ENCODE measurements at regions not wholly inside any gene's neighbourhood (a gene's known extent, or its start where the extent isn't known, plus 50 kb on each side); places are given as distances from the start of the nearest gene placed in this dataset.

- Histone ChIP-seq H3K4me3 (no peak overlapping the region), H3K27ac (no peak overlapping the region), H3K36me3 (no peaks in the 10 kb centered on the region), H3K27me3 (replicated peaks) (no peaks in the 10 kb centered on the region), H3K9me3 (replicated peaks) (peaks cover 6% of the 10 kb centered on the region), H3K4me1 (replicated peaks) (no peaks in the 10 kb centered on the region)
- no peak for DNase-seq (ENCODE audit: low read depth in 1 of 2, low spot score in 2 of 2)
Measured at GRCh38 chr10:121027371-121027770, 176.2 kb downstream of the WDR11 start.

DNA sequence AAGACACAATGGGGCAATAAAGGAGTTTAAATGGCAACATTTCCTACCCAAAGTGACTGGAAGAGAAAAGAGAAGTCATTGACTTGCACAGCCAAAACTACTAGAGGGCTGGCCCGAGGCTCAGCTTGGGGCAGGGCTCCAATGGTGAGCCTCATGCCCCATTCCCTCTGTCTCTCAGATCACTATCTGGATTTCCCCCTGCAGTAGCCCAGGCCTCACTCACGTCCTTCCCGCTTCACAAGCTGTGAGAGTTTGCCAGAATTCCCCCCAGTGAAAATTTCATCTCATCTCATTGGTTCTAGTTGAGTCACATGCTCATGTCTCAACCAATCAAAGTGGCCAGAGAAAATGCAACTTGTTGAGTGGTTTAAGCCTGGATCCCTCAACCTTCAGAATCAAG lies 181.3 kb downstream of the WDR11 start:
- H3K9me3 ChIP-seq (replicated peaks) = peaks cover 2% of the 10 kb centered on the region; the same call in 1 of the 2 replicates
- no peaks in the 10 kb centered on the region for H3K4me1 ChIP-seq (replicated peaks)
- no peak overlapping the region for H3K4me3 ChIP-seq
- no peaks in the 10 kb centered on the region for H3K36me3 ChIP-seq
- DNase-seq (ENCODE audit: low read depth in 1 of 2, low spot score in 2 of 2) = no peak
- H3K27ac ChIP-seq = no peak overlapping the region
- H3K27me3 ChIP-seq (replicated peaks) = no peaks in the 10 kb centered on the region

GRCh38 chr10:121033366-121033765 lies 182.2 kb downstream of the WDR11 start:
- no peaks in the 10 kb centered on the region for H3K27me3 ChIP-seq (replicated peaks)
- H3K36me3 ChIP-seq = no peaks in the 10 kb centered on the region
- no peaks in the 10 kb centered on the region for H3K4me1 ChIP-seq (replicated peaks)
- H3K9me3 ChIP-seq (replicated peaks) = peaks cover 2% of the 10 kb centered on the region; the same call in 1 of the 2 replicates
- DNase-seq (ENCODE audit: low read depth in 1 of 2, low spot score in 2 of 2) = no peak
- no peak overlapping the region for H3K4me3 ChIP-seq
- no peak overlapping the region for H3K27ac ChIP-seq

DNA sequence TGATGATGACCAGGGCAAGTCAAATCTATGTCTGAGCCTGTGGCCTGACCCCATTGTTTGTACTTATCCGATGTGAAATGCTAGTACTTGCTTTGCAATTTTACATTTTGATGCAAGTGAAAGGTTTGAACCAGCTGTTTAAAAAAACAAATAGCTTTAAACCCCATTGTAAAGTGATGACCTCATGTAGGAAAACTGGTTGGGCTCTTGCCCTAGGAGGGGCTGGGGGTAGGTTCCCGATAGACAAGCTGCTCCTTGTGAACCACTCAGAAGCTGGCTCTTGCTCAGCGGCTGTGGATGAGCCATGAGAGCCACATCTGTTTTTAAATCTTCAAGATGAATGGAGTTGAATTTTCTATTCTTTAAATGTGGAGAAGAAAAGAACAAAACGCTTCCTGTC lies 185.3 kb downstream of the WDR11 start:
- no peak overlapping the region for H3K4me3 ChIP-seq
- H3K27me3 ChIP-seq (replicated peaks) = no peaks in the 10 kb centered on the region
- H3K27ac ChIP-seq = no peak overlapping the region
- no peaks in the 10 kb centered on the region for H3K9me3 ChIP-seq (replicated peaks)
- DNase-seq (ENCODE audit: low read depth in 1 of 2, low spot score in 2 of 2) = no peak
- no peaks in the 10 kb centered on the region for H3K4me1 ChIP-seq (replicated peaks)
- H3K36me3 ChIP-seq = no peaks in the 10 kb centered on the region

DNA sequence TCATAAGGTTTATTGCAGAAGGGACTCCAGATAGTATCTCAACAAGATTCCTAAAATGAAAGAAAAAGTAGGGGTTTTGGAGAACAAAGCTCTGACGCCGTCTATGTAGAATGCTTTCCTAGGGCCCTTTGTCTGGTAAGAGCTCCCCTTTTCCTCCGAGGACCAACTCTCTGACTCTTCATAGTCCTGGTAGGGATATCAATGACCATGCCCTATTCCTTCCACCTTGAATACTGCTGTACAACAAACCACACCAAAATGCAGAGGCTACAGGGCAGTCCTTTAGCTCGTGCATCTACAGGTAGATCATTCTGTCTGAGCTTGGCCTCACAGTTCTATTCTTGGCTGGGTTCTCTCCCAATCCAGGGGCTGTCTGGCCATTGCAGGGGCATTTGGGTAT lies 190.3 kb downstream of the WDR11 start:
- no peak overlapping the region for H3K4me3 ChIP-seq
- no peaks in the 10 kb centered on the region for H3K4me1 ChIP-seq (replicated peaks)
- H3K36me3 ChIP-seq = no peaks in the 10 kb centered on the region
- H3K27ac ChIP-seq = no peak overlapping the region
- DNase-seq (ENCODE audit: low read depth in 1 of 2, low spot score in 2 of 2) = no peak
- H3K9me3 ChIP-seq (replicated peaks) = no peaks in the 10 kb centered on the region
- no peaks in the 10 kb centered on the region for H3K27me3 ChIP-seq (replicated peaks)

DNA sequence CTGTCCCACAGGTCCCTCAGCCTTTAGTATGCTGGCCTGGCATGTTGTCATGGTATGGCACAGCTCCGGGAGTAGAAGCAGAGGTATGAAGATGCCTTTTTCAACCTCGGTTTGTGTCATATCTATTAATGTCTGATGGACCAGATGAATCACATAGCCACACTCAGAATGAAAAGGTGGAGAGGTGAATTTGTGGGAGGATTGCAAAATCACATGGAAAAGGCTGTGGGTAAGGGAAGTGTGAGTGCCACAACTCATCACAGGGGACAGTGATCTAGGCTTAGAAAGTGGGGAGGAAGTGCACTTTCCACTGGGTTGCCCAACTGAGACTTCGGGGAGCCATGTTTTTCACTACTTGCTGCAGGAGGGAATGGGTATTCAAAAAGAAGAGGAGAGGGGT lies 190.7 kb downstream of the WDR11 start:
- H3K27ac ChIP-seq = no peak overlapping the region
- no peak for DNase-seq (ENCODE audit: low read depth in 1 of 2, low spot score in 2 of 2)
- no peaks in the 10 kb centered on the region for H3K27me3 ChIP-seq (replicated peaks)
- H3K4me3 ChIP-seq = no peak overlapping the region
- H3K36me3 ChIP-seq = no peaks in the 10 kb centered on the region
- no peaks in the 10 kb centered on the region for H3K9me3 ChIP-seq (replicated peaks)
- H3K4me1 ChIP-seq (replicated peaks) = no peaks in the 10 kb centered on the region

DNA sequence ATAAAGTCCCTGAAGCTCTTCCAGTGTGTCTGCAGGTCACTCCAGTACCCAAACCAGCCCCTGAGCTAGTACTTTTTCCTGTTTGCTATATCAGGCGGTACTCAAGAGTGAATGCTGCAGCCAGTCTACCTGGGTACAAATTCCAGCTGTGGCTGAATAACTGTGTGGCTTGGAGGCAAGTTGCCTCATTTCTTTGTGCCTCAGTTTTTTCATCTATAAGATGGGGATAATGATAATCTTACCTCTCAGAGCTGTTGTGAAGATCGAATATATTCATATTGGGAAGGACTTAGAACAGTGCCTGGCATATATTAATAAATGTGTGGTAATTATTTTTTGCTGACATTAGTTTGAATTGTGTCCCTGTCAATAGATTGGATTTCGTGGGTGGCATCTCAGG lies 191.2 kb downstream of the WDR11 start:
- DNase-seq (ENCODE audit: low read depth in 1 of 2, low spot score in 2 of 2) = no peak
- H3K36me3 ChIP-seq = no peaks in the 10 kb centered on the region
- H3K4me3 ChIP-seq = no peak overlapping the region
- no peaks in the 10 kb centered on the region for H3K4me1 ChIP-seq (replicated peaks)
- no peak overlapping the region for H3K27ac ChIP-seq
- no peaks in the 10 kb centered on the region for H3K27me3 ChIP-seq (replicated peaks)
- H3K9me3 ChIP-seq (replicated peaks) = no peaks in the 10 kb centered on the region

DNA sequence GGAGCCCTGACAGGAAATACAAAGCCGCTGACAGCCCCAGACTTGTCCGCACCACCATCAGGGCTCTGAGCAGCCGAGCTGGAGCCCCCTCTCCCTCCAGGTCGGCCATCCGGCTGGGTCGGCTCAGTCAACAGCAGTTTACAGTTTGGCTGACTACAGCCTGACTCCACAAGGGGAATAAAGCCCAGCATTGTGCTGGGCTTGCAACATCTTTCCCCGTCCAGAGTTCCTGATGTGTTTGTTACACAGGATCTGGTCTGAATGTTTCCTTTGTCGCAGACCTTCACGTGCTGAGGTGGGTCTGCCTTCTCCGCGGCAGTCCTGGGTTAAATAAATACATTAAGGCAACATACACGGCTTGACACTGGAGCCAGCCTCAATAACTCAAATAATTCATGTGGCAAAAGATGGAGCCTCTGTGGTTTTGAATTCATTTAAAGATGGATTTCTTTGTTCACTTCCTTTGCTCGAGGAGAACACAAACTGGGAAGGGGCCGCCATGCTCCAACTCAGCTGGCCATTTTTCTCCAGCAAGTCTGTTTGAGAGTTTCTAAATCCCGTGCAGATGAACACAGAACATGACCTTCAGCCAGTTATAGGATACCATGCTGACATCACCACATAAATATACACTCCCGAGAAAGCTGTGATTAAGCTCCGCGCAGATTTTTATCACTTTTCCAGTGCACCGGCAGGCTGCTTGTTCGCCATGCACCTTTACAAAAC lies 192.1 kb downstream of the WDR11 start:
- H3K4me1 ChIP-seq (replicated peaks) = no peaks in the 10 kb centered on the region
- no peak overlapping the region for H3K4me3 ChIP-seq
- no peak overlapping the region for H3K27ac ChIP-seq
- no peaks in the 10 kb centered on the region for H3K27me3 ChIP-seq (replicated peaks)
- no peaks in the 10 kb centered on the region for H3K9me3 ChIP-seq (replicated peaks)
- H3K36me3 ChIP-seq = no peaks in the 10 kb centered on the region
- no peak for DNase-seq (ENCODE audit: low read depth in 1 of 2, low spot score in 2 of 2)

- H3K4me3 ChIP-seq = no peak overlapping the region
- no peaks in the 10 kb centered on the region for H3K27me3 ChIP-seq (replicated peaks)
- H3K27ac ChIP-seq = no peak overlapping the region
- DNase-seq (ENCODE audit: low read depth in 1 of 2, low spot score in 2 of 2) = no peak
- no peaks in the 10 kb centered on the region for H3K4me1 ChIP-seq (replicated peaks)
- H3K36me3 ChIP-seq = no peaks in the 10 kb centered on the region
- H3K9me3 ChIP-seq (replicated peaks) = no peaks in the 10 kb centered on the region
Measured at GRCh38 chr10:121048749-121049148, 197.6 kb downstream of the WDR11 start.

GRCh38 chr10:121049489-121049888 lies 198.3 kb downstream of the WDR11 start:
- DNase-seq (ENCODE audit: low read depth in 1 of 2, low spot score in 2 of 2) = no peak
- Histone ChIP-seq H3K36me3 (no peaks in the 10 kb centered on the region), H3K27me3 (replicated peaks) (no peaks in the 10 kb centered on the region), H3K9me3 (replicated peaks) (no peaks in the 10 kb centered on the region), H3K27ac (no peak overlapping the region), H3K4me3 (no peak overlapping the region), H3K4me1 (replicated peaks) (no peaks in the 10 kb centered on the region)

DNA sequence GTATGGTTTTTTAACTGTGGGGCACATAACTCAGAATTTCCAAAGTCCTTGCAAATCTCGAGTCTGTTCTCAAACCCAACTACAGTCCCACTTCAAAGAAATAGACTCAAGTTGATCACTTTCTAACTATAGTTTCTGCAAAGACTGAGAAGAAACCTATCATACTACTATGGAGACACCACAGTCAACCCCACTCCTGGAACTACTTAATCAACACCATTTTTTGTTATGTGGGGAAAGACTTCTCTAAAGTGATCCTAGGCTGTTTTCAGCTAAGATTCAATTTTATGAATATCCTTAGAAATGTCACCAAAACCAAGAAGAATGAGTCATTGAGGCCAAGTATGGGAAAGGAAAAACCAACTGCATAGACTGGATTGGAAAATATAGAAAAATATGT lies 198.8 kb downstream of the WDR11 start:
- DNase-seq (ENCODE audit: low read depth in 1 of 2, low spot score in 2 of 2) = no peak
- H3K27ac ChIP-seq = no peak overlapping the region
- no peaks in the 10 kb centered on the region for H3K9me3 ChIP-seq (replicated peaks)

GRCh38 chr10:121051171-121051570 lies 200.0 kb downstream of the WDR11 start:
- H3K27ac ChIP-seq = no peak overlapping the region
- H3K9me3 ChIP-seq (replicated peaks) = no peaks in the 10 kb centered on the region
- no peaks in the 10 kb centered on the region for H3K4me1 ChIP-seq (replicated peaks)
- H3K27me3 ChIP-seq (replicated peaks) = no peaks in the 10 kb centered on the region
- no peak overlapping the region for H3K4me3 ChIP-seq
- H3K36me3 ChIP-seq = no peaks in the 10 kb centered on the region
- DNase-seq (ENCODE audit: low read depth in 1 of 2, low spot score in 2 of 2) = no peak

More for the DNA sequence above, 198.8 kb downstream of the WDR11 start:
- no peaks in the 10 kb centered on the region for H3K27me3 ChIP-seq (replicated peaks)
- H3K4me1 ChIP-seq (replicated peaks) = no peaks in the 10 kb centered on the region
- no peak overlapping the region for H3K4me3 ChIP-seq
- no peaks in the 10 kb centered on the region for H3K36me3 ChIP-seq

DNA sequence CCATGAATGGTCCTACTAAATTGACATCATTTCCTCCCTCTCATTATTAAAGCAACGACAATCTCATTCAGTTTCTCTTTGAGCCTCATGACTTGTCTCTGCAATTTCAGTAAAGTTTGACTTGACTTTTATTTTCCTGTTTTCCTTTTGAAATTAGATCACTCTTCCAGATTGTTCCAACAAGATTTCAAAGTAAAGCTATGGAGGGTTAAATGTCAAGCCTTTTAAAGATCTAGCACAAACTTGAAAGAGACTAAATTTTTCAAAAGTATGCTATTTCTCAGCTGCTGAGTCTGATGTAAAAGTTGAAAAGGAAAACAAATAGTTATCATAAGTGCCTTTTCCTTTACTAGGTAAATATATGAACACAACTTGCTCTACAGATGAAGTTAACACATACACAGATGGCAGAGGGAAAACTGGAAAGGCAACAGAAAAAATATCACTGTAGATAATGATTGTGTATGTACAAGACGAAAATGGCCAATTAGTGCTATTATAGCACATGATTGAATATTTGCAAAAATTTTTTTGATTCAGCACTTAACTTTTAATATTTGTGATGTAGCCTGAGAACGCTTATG lies 200.6 kb downstream of the WDR11 start:
- H3K27me3 ChIP-seq (replicated peaks) = no peaks in the 10 kb centered on the region
- H3K4me1 ChIP-seq (replicated peaks) = no peaks in the 10 kb centered on the region
- H3K4me3 ChIP-seq = no peak overlapping the region
- no peaks in the 10 kb centered on the region for H3K9me3 ChIP-seq (replicated peaks)
- no peak overlapping the region for H3K27ac ChIP-seq
- H3K36me3 ChIP-seq = no peaks in the 10 kb centered on the region
- DNase-seq (ENCODE audit: low read depth in 1 of 2, low spot score in 2 of 2) = no peak

DNA sequence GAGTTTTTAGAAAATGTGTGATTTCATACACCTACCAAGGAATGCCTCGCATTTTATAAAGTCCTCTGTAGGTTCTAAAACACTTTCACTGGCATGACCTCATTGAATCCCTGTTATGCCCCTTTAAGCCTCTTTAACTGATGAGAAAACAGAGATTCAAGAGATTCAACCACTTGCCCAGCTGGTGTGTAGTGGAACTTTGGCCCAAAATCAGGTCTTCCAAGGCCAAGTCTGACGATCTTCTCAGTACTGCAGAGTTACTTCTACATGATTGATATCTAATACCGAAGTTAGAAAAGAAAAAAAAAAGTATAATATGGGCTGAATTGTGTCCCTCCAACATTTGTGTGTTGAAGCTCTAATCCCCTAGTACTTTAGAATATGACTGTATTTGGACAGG lies 202.0 kb downstream of the WDR11 start:
- Histone ChIP-seq H3K36me3 (no peaks in the 10 kb centered on the region), H3K27me3 (replicated peaks) (no peaks in the 10 kb centered on the region), H3K4me1 (replicated peaks) (no peaks in the 10 kb centered on the region), H3K27ac (no peak overlapping the region), H3K4me3 (no peak overlapping the region), H3K9me3 (replicated peaks) (no peaks in the 10 kb centered on the region)
- no peak for DNase-seq (ENCODE audit: low read depth in 1 of 2, low spot score in 2 of 2)

- no peak overlapping the region for H3K27ac ChIP-seq
- DNase-seq (ENCODE audit: low read depth in 1 of 2, low spot score in 2 of 2) = no peak
Measured at GRCh38 chr10:121054874-121055273, 203.7 kb downstream of the WDR11 start.

More at GRCh38 chr10:121054874-121055273, 203.7 kb downstream of the WDR11 start:
- Histone ChIP-seq H3K4me3 (no peak overlapping the region), H3K4me1 (replicated peaks) (no peaks in the 10 kb centered on the region), H3K9me3 (replicated peaks) (0 out of 2 replicates have a peak, but pooled peaks cover 4% of the 10 kb centered on the region), H3K36me3 (no peaks in the 10 kb centered on the region), H3K27me3 (replicated peaks) (no peaks in the 10 kb centered on the region)

Data from SJSA1 (cell line).